Epithelial cell of proximal tubule (primary cell): ENCODE measurements at regions not wholly inside any gene's neighbourhood (a gene's known extent, or its start where the extent isn't known, plus 50 kb on each side); places are given as distances from the start of the nearest gene placed in this dataset.

Experiments
- DNase-seq: peaks from one replicate; pipeline ENCODE4 v3.0.0-alpha.2; 2011; ENCODE audit warnings: low read depth
- H3K4me3 ChIP-seq: 2 replicates; pipeline ENCODE4 v1.5.1; 2011; ENCODE audit warnings: low read depth, mild to moderate bottlenecking, low read length
- CTCF ChIP-seq: conservative IDR thresholded peaks from 2 replicates; pipeline ENCODE4 v1.5.1; 2012; ENCODE audit warnings: low read depth, mild to moderate bottlenecking, low read length

DNA sequence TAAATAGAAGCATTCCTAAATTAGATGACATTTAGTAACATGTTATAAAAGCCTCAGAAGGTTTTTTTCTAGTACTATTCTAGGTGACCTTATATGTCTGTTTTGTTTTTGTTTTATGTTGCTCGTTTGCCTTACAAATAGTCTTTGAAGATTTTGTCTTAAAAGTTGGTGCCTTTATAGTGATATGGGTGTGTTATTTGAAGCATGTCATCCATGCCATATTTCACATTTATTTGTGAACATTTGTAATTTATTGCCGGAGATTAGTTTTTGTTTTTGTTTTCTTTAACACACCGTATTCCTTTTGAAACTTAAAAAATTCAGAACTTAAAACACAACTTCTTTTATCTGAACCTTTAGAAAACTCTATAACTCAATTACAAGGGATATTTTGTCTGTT lies 422.8 kb upstream of the PCDH9 start:
- TF ChIP-seq CTCF: no peak
- no peak overlapping the region for H3K4me3 ChIP-seq
- DNase-seq: no peak

DNA sequence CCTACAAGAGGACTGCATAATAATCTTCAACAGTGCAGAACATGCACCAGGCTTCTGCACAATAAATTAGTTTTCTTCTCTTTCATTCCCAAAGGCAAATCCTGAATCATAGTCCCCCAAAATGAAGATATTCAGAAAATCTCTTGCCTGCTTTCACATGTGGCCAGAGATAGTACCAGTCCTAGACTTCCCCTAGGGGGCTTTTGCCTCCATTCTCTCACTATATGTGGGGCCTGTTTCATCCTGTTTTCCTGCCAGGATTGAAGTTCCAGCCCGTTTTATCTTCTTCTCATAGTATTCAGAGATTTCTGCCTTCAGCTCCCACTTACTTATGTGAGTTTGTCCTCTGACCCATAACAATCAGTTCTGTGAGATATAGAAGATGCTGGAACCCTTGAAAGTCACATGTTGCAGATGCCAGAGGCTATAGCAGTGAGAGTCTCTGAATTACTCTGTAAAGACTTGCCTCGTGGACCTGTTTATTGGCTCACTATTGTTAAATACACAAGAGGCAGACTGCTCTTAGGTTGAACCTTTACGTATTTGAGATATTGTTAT lies 421.9 kb upstream of the PCDH9 start:
- no peak for TF ChIP-seq CTCF
- no peak for DNase-seq
- H3K4me3 ChIP-seq: no peak overlapping the region

GRCh38 chr13:67650471-67650870 lies 420.3 kb upstream of the PCDH9 start:
- no peak for TF ChIP-seq CTCF
- no peak for DNase-seq
- H3K4me3 ChIP-seq: no peak overlapping the region

GRCh38 chr13:67645874-67646467 lies 415.8 kb upstream of the PCDH9 start:
- no peak for TF ChIP-seq CTCF
- H3K4me3 ChIP-seq: no peak overlapping the region
- DNase-seq: no peak

DNA sequence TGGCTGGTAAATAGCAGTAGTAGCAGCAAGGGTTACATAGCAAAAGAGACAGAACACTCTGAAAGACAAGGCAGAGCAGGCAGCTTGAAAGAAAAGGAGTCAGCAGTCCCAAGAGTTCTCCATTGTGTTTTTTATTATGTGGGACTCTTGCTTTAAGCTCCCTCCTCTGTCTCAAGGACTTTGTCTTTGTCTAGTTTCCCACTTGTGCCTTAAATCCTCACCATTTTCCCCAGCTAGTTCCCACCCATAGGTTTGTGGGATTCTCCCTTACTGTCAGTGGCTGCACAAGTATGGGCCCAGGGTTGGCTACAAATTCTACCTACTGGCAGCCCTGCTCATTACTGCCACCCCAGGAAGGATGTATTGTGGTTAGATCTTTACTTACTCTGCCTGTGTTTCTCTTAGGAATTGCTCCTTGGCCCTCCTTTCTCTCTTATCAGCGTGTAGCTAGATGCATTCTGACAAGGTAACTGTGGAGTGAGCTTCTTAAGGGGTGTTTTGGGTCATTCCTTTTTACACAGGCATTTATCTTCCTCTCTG lies 413.4 kb upstream of the PCDH9 start:
- DNase-seq: no peak
- no peak overlapping the region for H3K4me3 ChIP-seq
- no peak for TF ChIP-seq CTCF

- no peak for TF ChIP-seq CTCF
- no peak overlapping the region for H3K4me3 ChIP-seq
- no peak for DNase-seq
These were observed 412.5 kb upstream of the PCDH9 start for GRCh38 chr13:67642657-67643056.

DNA sequence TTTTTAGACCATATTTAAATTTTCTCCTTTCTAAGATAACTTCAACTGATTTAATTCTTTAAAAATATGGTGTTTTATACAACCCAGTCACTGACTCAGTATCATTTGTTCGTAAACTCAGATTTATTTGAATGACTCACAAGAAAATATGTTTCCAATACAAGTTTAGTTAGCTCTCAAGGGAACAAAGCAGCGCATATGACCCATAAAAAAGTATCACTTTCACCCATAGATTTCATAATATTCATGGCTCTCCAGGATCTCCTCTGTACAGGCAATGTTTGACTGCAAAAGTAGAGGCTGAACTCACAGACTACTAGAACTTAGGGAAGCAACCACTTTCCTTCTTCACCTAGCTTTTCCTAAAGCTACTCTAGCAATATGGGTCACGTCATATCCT lies 405.6 kb upstream of the PCDH9 start:
- DNase-seq: no peak
- no peak for TF ChIP-seq CTCF
- H3K4me3 ChIP-seq: no peak overlapping the region
